ENCODE measurements at regions not wholly inside any gene's neighbourhood (a gene's known extent, or its start where the extent isn't known, plus 50 kb on each side); places are given as distances from the start of the nearest gene placed in this dataset.
"Not testable (repeated sequence)": the region's sequence is repeated elsewhere in the genome, so short reads cannot be mapped to it uniquely, and the experiment has no call there.

GRCh38 chrX:66698273-66699204 is 59.7 kb upstream of the EDA2R start:
- DNase-seq (ENCODE audit: low spot score) = no peak
- ATAC-seq = no peak

GRCh38 chrX:66692512-66692911 is 53.6 kb upstream of the EDA2R start:
- not testable (repeated sequence) for ATAC-seq; DNase-seq (ENCODE audit: low spot score)

All from left lobe of liver (tissue), 2 donors.